SK-MEL-5 (cell line): ENCODE measurements at regions not wholly inside any gene's neighbourhood (a gene's known extent, or its start where the extent isn't known, plus 50 kb on each side); places are given as distances from the start of the nearest gene placed in this dataset.

Experiments used
- DNase-seq: peaks from one replicate; pipeline ENCODE4 v3.0.0-alpha.2; 2016; ENCODE audit warnings: low read depth, low spot score
- in situ Hi-C: cut with HindIII; loops from 2 replicates; pipeline ENCODE4 v1.10.0; 2016; ENCODE audit warnings: low sequenced_read_pairs, high pct_unique_total_duplicates, low pct_unique_long_range_greater_than_20kb

- in situ Hi-C loops: no loop called here
- DNase-seq: no peak
These were observed 290.8 kb upstream of the ZPLD1 start for GRCh38 chr3:102144063-102144462.

- no peak for DNase-seq
- in situ Hi-C loops: no loop called here
These were observed 286.0 kb upstream of the ZPLD1 start for GRCh38 chr3:102148598-102149337.

DNA sequence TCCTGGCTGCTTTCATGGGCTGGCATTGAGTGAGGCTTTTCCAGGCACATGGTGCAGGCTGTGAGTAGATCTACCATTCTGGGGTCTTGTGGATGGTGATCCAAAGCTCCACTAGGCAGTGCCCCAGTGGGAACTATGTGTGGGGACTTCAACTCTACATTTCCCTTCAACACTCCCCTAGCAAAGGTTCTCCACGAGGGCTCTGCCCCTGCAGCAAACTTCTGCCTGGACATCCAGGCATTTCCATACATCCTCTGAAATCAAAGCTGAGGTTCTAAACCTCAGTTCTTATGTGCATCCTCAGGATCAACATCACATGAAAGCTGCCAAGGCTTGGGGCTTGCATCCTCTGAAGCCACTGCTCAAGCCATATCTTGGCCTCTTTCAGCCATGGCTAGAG, 282.9 kb upstream of the ZPLD1 start:
- no peak for DNase-seq
- in situ Hi-C loops: no loop called here

DNA sequence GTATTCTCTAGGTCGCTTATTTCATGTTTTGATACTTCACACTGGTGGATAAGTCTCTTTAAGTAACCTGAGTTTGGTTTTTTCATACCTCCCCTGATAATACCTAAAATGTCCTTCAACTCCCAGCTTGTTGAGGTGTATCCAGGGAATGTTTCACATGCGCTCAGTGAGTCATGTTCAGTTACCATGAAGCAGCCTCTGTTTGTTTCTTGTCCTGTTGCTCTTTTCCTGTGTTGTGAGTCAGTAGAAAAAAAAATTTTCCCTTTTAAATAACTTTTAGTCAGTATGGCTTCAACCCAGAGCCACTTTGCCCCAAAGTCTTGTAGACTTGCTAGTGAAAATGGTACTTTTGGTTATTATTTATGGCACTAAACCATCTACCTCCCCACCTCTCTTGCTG, 278.4 kb upstream of the ZPLD1 start:
- peak; percentile 35 for DNase-seq
- in situ Hi-C loops: no loop called here

GRCh38 chr3:102158080-102158740, 276.6 kb upstream of the ZPLD1 start:
- no peak for DNase-seq
- in situ Hi-C loops: no loop called here

DNA sequence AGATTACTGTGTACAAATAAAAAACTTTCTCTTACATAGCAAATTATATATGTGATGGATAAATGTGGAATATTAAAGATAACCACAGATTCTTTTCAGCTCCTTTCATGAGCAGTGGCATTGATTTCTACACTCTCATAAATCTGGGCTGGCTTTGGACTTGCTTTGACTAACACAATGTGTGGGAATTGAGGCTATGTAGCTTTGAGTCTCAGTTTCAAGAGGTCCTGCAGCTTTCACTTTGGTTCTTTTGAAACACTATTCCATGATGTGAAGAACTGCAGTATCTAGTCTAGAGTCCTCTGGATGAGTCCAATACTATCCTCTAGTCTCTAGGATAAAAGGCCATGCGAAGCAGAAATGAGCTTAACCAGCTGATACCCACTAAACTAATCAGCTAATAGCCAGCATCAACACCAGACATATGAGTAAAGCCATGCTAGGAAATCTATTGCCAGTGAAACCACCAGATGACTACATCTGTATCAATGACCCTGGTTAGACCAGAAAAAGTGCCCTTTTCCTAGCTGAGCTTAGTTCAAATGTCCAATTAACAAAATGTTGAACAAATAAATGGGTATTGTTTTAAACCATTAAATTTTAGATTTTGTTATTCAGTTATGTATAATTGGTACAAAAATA, 274.9 kb upstream of the ZPLD1 start:
- in situ Hi-C loops: no loop called here
- DNase-seq: no peak

DNA sequence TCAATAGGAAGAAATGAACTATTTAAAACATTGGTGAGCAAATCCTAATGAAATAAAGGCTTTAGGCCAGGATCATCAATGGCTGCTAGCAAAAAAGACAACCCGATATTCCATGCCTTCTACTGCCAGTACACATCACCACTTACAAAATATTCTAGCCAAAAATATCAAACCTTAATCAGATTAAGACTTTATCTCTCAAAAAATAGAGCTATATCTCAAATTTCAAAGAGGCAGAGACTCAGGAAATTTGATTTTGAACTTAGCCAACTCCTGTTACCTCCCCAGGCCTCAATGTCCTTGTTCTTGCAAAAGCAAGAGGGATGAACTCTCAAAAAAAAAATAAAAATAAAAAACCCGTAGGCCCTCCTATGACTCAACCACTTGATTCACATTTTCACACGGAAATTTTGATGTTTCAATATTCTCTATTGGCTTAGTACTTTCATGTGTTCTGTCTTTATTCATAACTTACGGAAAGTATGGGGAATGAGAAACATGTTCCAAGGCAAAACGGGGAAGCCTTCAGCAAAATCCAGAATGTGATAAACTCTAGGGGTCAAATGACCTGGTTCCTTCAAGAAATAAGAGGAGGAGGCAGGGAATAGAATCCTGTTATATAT, 273.3 kb upstream of the ZPLD1 start:
- DNase-seq: no peak
- in situ Hi-C loops: no loop called here

DNA sequence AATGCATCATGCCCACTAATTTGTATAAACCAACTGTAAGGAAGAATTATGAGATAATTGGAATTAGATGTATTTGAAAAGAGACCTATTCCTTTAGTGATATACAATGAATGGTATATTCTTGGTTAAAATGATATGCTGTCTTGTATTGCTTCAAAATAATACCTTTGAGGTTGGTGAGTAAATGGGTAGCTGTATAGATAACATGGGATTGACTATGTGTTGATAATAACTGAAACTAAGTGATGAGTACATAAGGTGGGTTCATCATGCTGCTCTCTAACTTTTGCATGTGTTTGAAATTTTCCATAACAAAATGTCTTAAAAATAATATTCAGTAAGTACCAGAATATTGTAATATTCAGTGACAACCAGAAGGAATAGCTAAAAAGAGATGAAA, 272.6 kb upstream of the ZPLD1 start:
- DNase-seq: no peak
- in situ Hi-C loops: no loop called here

GRCh38 chr3:102163039-102163817, 271.6 kb upstream of the ZPLD1 start:
- DNase-seq: peak; percentile 87

DNA sequence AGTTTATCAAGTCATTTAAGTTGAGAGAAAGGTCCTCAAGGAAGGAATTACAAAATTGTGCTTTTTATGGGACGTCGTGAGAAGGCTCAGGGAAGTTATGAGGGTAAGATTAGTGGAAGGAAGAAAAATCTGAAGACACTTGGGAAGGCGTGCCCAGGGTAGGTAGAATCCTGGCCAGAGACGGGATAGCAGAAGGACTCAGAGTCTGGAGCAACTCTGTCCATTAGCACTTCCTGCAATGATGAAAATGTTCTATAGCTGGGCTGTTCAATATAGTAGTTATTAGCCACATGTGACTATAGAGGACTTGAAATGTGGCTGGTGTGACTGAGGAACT, 271.0 kb upstream of the ZPLD1 start:
- DNase-seq: no peak
- in situ Hi-C loops: no loop called here

More at GRCh38 chr3:102163039-102163817, 271.6 kb upstream of the ZPLD1 start:
- in situ Hi-C loops: no loop called here

DNA sequence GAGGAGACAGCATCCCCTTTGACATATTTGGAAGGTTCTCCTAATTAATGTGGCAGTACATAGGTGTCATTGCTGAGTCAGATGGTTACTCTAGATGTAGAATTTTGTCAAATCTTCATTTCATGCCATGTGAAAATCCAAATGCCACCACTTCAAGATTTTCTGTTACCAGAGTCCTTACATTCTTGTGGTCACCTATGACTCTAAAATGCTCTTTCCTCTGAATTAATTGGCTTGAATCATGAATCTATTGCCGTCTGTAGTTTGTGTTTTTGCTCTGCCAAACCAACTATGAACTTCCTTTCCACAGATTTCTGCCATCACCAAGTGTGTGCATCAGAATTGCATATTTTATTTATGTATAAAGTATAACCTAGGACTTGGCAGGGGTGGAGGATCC, 269.4 kb upstream of the ZPLD1 start:
- DNase-seq: no peak
- in situ Hi-C loops: no loop called here

DNA sequence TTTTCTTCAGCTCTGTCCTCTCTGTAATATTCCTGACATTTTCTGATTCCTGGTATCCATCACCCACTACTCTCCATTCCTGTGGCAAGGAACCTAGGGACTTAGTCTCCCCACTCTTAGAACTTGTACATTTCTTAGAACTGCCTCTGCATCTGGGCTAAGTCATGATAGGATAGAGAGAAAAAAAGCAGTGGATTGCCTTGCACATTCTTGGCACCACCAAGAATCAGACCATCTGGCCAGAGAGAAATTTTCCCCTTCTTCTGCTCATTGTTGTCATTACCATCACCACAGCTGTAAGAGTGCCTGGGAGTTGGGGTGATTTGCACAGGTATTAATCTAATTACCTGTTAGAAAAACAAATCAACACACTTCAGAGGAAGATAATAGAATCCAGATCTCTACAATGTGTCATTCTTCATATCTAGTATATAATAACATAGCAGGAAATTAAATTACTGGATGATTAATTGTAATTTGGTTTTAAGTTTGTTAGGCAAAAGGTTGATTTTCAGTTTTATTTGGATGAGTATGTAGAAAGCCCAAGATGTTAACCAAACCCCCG, 264.8 kb upstream of the ZPLD1 start:
- no peak for DNase-seq
- in situ Hi-C loops: no loop called here

- no peak for DNase-seq
- in situ Hi-C loops: no loop called here
These were observed 264.3 kb upstream of the ZPLD1 start for GRCh38 chr3:102170545-102170944.

GRCh38 chr3:102174312-102174712, 260.5 kb upstream of the ZPLD1 start:
- DNase-seq: no peak

GRCh38 chr3:102174832-102175374, 259.9 kb upstream of the ZPLD1 start:
- DNase-seq: peak; percentile 13
- in situ Hi-C loops: no loop called here

More at GRCh38 chr3:102174312-102174712, 260.5 kb upstream of the ZPLD1 start:
- in situ Hi-C loops: no loop called here

- in situ Hi-C loops: no loop called here
- DNase-seq: no peak
These were observed 258.3 kb upstream of the ZPLD1 start for GRCh38 chr3:102176333-102177050.
